MCF 10A (cell line): ENCODE measurements at regions not wholly inside any gene's neighbourhood (a gene's known extent, or its start where the extent isn't known, plus 50 kb on each side); places are given as distances from the start of the nearest gene placed in this dataset.
A peak's percentile ranks its signal among the peaks of the same experiment; 100 is the strongest.

ENCODE experiments used
- BruUV-seq: library from RNA; stranded (reverse); fragments of 400-500 nt; replicated peaks from 2 replicates; lab custom pipeline; 2021; lab: Mats Ljungman, UMichigan
- CTCF ChIA-PET: fragments of 300-600 bp; sonication (Branson Sonifier 250); formaldehyde crosslinking; extraction: SDS; loops from one replicate; lab custom pipeline; 2021; ENCODE audit warnings: antibody characterized with exemption, inconsistent platforms; lab: Yijun Ruan, JAX
- POLR2A ChIA-PET: fragments of 300-600, 350-650 bp; sonication (Branson Sonifier 250); formaldehyde crosslinking; extraction: SDS; loops from one replicate; lab custom pipeline; 2020; ENCODE audit warnings: antibody characterized with exemption, inconsistent platforms; lab: Yijun Ruan, JAX
- DNase-seq: peaks from one replicate; pipeline ENCODE4 v3.0.0-alpha.2; 2018; ENCODE audit not compliant: unreplicated experiment
- H3K27ac Mint-ChIP-seq: one replicate; pipeline ENCODE4 v1.8.0; 2022; ENCODE audit warnings: mild to moderate bottlenecking, low read depth, mixed read lengths; ENCODE audit not compliant: unreplicated experiment
- H3K27me3 Mint-ChIP-seq: one replicate; pipeline ENCODE4 v1.8.0; 2022; ENCODE audit warnings: mixed read lengths; ENCODE audit not compliant: insufficient read depth, unreplicated experiment
- H3K36me3 Mint-ChIP-seq: one replicate; pipeline ENCODE4 v1.8.0; 2022; ENCODE audit warnings: mild to moderate bottlenecking, moderate library complexity, mixed read lengths; ENCODE audit not compliant: insufficient read depth, unreplicated experiment
- H3K4me1 Mint-ChIP-seq: one replicate; pipeline ENCODE4 v1.8.0; 2022; ENCODE audit warnings: mixed read lengths; ENCODE audit not compliant: insufficient read depth, unreplicated experiment
- H3K4me3 Mint-ChIP-seq: one replicate; pipeline ENCODE4 v1.8.0; 2022; ENCODE audit warnings: mild to moderate bottlenecking, moderate library complexity, mixed read lengths; ENCODE audit not compliant: unreplicated experiment
- H3K9me3 Mint-ChIP-seq: one replicate; pipeline ENCODE4 v1.8.0; 2022; ENCODE audit warnings: mixed read lengths; ENCODE audit not compliant: unreplicated experiment
- intact Hi-C: fragments of 100-400 bp; cut with micrococcal nuclease; formaldehyde crosslinking; loops from 2 replicates; pipeline ENCODE4 v1.14.1; 2022
- TF ChIP-seq, protein P1 (sequence below): fragments of 200-600 bp; IDR thresholded peaks from one replicate; pipeline ENCODE4 v1.8.0; 2022; ENCODE audit warnings: antibody characterized with exemption, mild to moderate bottlenecking; ENCODE audit not compliant: unreplicated experiment

DNA sequence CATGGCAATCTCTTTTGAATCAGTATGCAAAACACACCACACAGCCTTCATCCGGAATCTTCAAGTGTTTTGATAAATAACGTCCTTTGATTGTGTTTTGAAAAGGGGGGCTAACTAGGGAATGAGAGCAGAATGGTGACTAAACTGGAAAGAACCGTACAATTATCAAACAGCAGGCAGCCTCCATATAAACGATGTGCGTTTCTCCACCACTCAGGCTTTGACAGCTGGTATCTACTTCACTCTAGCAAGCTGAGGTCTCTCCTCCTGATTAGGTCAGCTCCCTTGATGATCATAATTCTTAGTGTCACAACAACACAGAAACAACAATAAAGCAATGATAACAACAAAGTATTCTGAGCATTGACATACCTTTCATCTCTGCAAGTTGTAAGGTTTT is 465.9 kb downstream of the TUSC1 start:
- no peak for DNase-seq
- TF ChIP-seq, protein P1, sequence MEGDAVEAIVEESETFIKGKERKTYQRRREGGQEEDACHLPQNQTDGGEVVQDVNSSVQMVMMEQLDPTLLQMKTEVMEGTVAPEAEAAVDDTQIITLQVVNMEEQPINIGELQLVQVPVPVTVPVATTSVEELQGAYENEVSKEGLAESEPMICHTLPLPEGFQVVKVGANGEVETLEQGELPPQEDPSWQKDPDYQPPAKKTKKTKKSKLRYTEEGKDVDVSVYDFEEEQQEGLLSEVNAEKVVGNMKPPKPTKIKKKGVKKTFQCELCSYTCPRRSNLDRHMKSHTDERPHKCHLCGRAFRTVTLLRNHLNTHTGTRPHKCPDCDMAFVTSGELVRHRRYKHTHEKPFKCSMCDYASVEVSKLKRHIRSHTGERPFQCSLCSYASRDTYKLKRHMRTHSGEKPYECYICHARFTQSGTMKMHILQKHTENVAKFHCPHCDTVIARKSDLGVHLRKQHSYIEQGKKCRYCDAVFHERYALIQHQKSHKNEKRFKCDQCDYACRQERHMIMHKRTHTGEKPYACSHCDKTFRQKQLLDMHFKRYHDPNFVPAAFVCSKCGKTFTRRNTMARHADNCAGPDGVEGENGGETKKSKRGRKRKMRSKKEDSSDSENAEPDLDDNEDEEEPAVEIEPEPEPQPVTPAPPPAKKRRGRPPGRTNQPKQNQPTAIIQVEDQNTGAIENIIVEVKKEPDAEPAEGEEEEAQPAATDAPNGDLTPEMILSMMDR = no peak
- H3K27ac Mint-ChIP-seq = no peak overlapping the region
- no peak overlapping the region for H3K4me3 Mint-ChIP-seq
- intact Hi-C loops = no loop called here
- no peaks in the 10 kb centered on the region for H3K36me3 Mint-ChIP-seq
- no peaks in the 10 kb centered on the region for H3K27me3 Mint-ChIP-seq
- ChIA-PET POLR2A (no interaction called here), CTCF (no interaction called here)
- H3K4me1 Mint-ChIP-seq = no peaks in the 10 kb centered on the region
- BruUV-seq = no TSS peak
- H3K9me3 Mint-ChIP-seq = no peaks in the 10 kb centered on the region

DNA sequence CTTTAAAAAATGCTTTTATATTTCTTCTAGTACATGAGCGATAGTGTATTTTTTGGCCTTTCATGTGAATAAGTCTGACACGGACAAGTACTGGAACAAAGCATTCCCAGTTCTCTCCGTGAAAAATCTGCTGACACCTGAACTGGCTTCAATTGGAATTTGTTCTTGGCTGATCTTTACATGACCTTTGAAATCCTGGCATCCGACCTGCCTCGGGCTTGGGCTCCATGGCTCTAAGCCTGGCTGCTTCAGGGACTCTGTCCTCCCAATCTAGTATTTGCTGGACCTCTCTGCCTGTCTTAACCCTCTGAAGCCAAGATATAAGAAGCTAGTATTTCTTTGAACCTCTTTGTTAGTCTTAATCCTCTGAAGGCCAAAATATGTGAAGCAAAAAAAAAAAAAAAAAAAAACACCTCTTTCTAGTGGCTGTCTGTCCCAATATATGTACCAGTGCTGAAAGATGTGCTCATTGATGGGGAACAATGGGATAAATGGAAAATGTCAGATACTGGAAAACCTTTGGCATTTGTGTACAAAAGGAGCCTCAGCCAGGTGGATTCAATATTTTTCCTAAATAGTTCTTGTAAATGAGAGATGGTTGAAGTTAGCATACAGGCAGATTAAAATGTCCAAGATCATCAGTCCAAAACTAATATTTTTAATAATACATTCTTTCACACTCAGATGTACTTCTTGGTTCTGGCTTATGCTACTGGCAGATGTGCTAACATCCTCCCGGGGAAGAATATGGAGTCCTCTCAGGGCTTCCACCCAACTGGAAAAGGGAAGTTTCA is 470.6 kb downstream of the TUSC1 start:
- H3K36me3 Mint-ChIP-seq = no peaks in the 10 kb centered on the region
- no peak overlapping the region for H3K27ac Mint-ChIP-seq
- no peak overlapping the region for H3K4me3 Mint-ChIP-seq
- BruUV-seq = no TSS peak
- H3K4me1 Mint-ChIP-seq = no peaks in the 10 kb centered on the region
- CTCF ChIA-PET = no interaction called here
- H3K9me3 Mint-ChIP-seq = peaks cover 18% of the 10 kb centered on the region
- intact Hi-C loops = no loop called here
- TF ChIP-seq, protein P1 = no peak
- POLR2A ChIA-PET = no interaction called here
- H3K27me3 Mint-ChIP-seq = no peaks in the 10 kb centered on the region
- DNase-seq = peak; percentile 9

DNA sequence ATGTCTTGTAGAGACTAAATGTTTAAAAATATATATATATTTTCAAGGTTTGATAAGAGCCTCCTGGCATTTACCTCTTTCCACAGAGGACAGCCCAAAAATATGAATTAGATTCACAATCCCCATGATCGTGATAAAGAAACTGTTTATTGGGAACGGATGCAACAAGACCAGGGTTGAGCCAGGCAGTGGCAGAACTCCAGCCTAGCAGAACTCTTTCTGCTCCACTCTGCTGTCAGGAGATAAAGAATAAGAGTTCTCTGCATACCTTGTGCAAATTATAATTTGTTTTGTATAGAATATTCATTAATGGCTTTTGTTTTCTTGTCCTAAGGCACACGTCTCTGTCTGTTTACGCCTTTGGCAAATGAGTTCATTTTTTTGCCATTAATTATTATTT is 472.2 kb downstream of the TUSC1 start:
- H3K9me3 Mint-ChIP-seq = peaks cover 29% of the 10 kb centered on the region
- CTCF ChIA-PET = interaction anchor here (0.6 kb wide), 1 partner anchor 1068 kb away, joined by 4 read pairs; no protein-coding TSS in a partner anchor
- H3K27ac Mint-ChIP-seq = no peak overlapping the region
- TF ChIP-seq, protein P1 = no peak
- intact Hi-C loops = no loop called here
- no peaks in the 10 kb centered on the region for H3K36me3 Mint-ChIP-seq
- no TSS peak for BruUV-seq
- no peak for DNase-seq
- H3K27me3 Mint-ChIP-seq = no peaks in the 10 kb centered on the region
- H3K4me1 Mint-ChIP-seq = no peaks in the 10 kb centered on the region
- POLR2A ChIA-PET = no interaction called here
- H3K4me3 Mint-ChIP-seq = no peak overlapping the region

DNA sequence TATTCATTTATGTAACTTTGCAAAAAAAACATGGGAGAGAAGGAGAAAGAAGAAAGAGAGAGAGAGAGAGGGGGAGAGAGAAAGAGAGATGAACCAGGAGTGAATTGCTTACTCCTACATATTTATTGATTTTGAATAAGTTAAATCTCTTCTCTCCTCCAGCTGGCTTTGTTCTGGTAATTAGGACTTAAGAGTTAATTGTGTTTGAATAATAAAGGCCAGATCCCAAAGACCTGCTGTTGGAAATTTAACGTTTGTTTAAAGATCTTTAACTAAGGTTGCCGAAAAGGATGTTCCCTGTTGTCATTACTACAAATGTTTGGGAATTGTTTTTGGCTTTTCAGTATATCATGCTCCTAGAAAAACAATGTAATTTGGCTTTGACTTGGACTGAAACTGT is 473.0 kb downstream of the TUSC1 start:
- BruUV-seq = no TSS peak
- DNase-seq = no peak
- TF ChIP-seq, protein P1 = no peak
- H3K27ac Mint-ChIP-seq = no peak overlapping the region
- H3K27me3 Mint-ChIP-seq = no peaks in the 10 kb centered on the region
- H3K4me3 Mint-ChIP-seq = no peak overlapping the region
- H3K4me1 Mint-ChIP-seq = no peaks in the 10 kb centered on the region
- ChIA-PET POLR2A (no interaction called here), CTCF (no interaction called here)
- H3K9me3 Mint-ChIP-seq = peaks cover 36% of the 10 kb centered on the region
- H3K36me3 Mint-ChIP-seq = no peaks in the 10 kb centered on the region
- intact Hi-C loops = no loop called here
